K562 (cell line): ENCODE measurements at regions not wholly inside any gene's neighbourhood (a gene's known extent, or its start where the extent isn't known, plus 50 kb on each side); places are given as distances from the start of the nearest gene placed in this dataset.

ENCODE experiments used
- ARHGAP35 ChIP-seq: fragments of 450-650 bp; IDR thresholded peaks from 2 replicates; pipeline ENCODE4 v1.6.1; 2018; ENCODE audit not compliant: partially characterized antibody
- HDAC2 ChIP-seq: fragments of 450-650 bp; IDR thresholded peaks from 2 replicates; pipeline ENCODE4 v1.6.1; 2016; ENCODE audit warnings: mild to moderate bottlenecking
- KDM1A ChIP-seq, 2 experiments: fragments of 450-650 bp; IDR thresholded peaks; 2 replicates each; pipeline ENCODE4 v1.6.1; 2016; ENCODE audit warnings: mild to moderate bottlenecking in 2 of 2
- NBN ChIP-seq: fragments of 450-650 bp; IDR thresholded peaks from 2 replicates; pipeline ENCODE4 v1.6.1; 2016; ENCODE audit warnings: low read depth, mild to moderate bottlenecking
- YY1 ChIP-seq, 3 experiments: IDR thresholded peaks; 2 replicates each; pipeline ENCODE4 v1.6.1; 2011; ENCODE audit warnings: low read length in 2 of 3, mild to moderate bottlenecking in 2 of 3, moderate library complexity in 2 of 3, borderline replicate concordance in 1 of 3, control low read depth in 1 of 3, low read depth in 1 of 3; ENCODE audit not compliant: insufficient read depth in 3 of 3, insufficient replicate concordance in 2 of 3, control insufficient read depth in 1 of 3, insufficient read length in 1 of 3; ENCODE audit errors: extremely low read depth in 1 of 3
- ZBTB26 ChIP-seq: fragments of 450-650 bp; formaldehyde crosslinking; IDR thresholded peaks from 2 replicates; pipeline ENCODE4 v1.4.0; 2022; ENCODE audit warnings: missing genetic modification characterization

DNA sequence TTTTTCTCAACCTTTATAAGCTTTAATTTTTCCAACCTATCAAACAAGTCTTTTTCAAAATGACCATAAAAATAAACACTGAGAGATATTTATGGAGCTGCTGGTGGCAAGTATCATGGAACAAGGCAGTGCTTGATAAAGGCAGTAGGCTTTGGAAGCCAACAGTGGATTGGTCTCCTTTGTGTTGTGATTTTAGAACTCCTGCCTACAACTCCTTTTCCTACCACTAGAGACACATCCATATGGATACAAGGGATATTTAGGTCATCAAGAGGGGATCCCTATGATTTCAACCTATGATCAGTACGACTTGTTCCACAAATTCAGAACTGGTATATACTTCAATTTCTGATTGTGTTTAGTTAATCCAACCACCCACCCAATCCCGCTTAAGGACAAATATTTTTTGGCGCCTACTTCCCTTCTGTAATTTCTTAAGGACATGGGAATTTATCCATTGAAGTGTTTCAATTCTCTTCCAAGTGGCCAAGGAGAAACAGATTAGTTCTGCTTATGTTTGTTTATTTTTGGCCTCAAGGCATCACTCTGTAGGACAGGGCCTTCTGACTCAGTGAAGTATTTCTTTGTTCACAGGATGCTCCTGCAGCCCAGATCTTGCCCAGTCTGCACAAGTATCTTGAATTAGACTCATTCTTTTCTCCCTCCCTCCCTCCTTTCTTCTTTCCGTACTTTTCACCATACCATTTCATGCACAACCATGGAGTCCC lies 2119.6 kb upstream of the PIK3C3 start:
- TF ChIP-seq ZBTB26 (CRISPR knock-in tag) (no peak), ARHGAP35 (no peak), KDM1A (IDR thresholded peaks at IDR 0.05) (no peak), YY1 (IDR thresholded peaks at IDR 0.05; ENCODE audit: borderline replicate concordance in 1 of 3, control insufficient read depth in 1 of 3, extremely low read depth in 1 of 3, insufficient read depth in 3 of 3, insufficient read length in 1 of 3, insufficient replicate concordance in 2 of 3, low read depth in 1 of 3, low read length in 2 of 3) (no peak), NBN (no peak), HDAC2 (no peak)
